ENCODE measurements at regions not wholly inside any gene's neighbourhood (a gene's known extent, or its start where the extent isn't known, plus 50 kb on each side); places are given as distances from the start of the nearest gene placed in this dataset.
"Not testable (repeated sequence)": the region's sequence is repeated elsewhere in the genome, so short reads cannot be mapped to it uniquely, and the experiment has no call there.

DNA sequence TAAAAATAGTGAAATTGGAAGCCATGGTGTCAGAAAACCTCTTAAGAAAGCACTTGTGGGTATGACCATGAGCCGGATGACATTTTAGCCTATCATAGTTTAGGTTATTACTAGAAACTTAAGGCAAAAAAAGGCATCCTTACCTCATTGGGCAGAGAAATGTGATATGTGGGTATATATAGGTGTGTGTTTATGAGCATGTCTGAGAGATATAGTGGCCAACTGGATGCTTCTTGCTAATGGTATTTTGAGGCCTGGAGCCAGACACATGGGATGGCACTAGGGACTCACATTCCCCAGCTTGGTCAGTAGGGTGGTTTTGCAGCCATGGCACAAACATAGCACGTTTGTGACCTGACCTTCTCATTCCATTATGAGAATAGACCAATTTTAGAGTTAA is 295.6 kb upstream of the MEF2C start:
- no peak for DNase-seq

DNA sequence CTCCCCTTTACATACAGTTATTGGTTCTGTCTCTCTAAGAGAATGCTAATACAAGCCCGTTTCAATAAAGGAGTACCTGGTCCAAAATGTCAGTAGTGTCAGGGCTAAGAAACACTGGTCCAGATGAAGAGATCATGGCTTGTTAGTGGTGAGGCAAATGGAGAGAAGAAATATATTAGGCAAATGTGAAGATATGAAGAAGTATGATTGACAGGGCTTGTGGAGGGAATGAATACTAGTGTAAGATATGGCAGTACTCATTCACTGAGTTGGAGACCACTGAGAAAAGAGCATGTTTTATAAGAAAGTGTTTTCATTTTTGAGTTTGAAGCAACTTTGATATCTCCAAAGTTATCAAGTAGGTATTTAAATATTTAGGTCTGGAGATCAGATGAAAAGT is 290.5 kb upstream of the MEF2C start:
- DNase-seq = no peak

DNA sequence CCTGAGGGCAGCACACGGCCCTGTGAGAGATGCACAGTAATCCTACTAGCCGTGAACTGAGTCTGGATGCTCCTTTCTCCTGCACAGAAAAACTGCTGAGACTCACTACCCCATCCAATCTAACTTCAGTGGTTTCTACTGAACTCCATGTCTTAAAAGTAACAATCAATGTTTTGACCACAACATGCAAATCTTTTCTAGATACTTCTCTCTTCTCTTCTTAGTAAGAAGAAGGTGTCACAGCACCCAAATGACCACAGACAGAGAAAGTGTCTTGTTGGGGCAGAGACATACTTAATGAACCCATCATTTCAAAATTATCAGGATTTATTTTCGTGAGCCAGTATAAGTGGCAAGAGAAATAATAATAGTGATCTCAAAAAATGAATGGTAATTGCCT is 285.8 kb upstream of the MEF2C start:
- no peak for DNase-seq

DNA sequence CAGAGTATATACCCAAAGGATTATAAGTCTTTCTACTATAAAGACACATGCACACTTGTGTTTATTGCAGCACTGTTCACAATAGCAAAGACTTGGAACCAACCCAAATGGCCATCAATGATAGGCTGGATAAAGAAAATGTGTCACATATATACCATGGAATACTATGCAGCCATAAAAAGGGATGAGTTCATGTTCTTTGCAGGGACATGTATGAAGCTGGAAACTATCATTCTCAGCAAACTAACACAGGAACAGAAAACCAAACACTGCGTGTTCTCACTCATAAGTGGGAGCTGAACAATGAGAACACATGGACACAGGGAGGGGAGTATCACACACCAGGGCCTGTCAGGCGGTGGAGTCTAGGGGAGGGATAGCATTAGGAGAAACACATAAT is 281.7 kb upstream of the MEF2C start:
- DNase-seq = not testable (repeated sequence)

DNA sequence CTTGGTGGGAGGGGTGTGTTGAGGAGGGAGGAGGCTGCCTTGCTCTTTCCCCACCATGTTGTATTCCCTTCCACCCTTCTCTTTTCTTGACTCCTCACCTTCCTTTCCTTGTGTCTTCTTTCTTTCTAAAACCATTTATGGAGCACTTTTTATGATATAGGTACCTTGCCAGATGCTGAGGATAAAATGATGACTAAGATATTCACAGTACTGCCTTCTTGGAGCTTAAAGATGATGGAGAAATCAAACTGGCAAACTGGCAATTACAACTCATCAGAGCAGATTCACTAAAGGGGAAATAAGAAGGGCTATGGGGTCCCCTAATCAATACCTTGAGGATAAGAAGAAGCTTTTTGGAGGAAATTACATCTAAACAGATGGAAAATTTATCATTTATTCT is 273.2 kb upstream of the MEF2C start:
- DNase-seq = no peak

DNA sequence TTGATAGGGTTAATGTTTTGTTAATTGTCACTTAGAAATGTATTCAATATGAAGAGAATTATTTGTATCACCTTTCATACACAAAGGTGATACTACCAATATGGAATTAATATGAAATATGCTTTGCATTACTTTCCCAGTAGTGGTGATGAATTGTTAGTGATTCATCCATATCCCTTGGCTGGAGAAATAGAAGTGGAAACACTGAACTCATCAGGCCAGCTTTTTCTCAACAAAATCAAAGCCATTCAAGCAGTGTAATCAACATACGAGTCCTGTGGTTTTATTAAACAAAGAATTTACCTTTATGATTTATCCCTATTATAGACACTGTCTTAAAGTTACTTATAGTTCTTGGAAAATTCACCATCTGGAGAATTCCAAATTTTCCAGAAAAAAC is 264.0 kb upstream of the MEF2C start:
- no peak for DNase-seq

DNA sequence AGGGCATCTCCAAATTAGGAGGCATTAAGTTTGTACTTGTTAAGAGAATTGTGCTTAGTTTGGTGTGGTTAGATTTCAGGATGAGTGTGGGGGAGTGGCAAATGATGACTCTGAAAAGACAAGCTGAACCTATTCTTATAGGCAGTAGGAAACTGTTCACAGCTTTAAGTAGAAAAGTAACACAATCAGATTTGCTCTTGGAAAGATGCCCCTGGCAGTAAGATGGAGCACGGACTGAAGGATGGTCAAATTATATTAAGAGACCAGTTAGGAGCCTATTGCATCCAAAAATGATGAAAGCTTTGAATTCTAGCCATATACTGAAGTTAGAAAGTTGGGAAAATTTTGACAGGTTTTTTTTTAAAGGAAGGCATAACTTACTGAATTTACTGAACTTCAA is 254.2 kb upstream of the MEF2C start:
- no peak for DNase-seq

DNA sequence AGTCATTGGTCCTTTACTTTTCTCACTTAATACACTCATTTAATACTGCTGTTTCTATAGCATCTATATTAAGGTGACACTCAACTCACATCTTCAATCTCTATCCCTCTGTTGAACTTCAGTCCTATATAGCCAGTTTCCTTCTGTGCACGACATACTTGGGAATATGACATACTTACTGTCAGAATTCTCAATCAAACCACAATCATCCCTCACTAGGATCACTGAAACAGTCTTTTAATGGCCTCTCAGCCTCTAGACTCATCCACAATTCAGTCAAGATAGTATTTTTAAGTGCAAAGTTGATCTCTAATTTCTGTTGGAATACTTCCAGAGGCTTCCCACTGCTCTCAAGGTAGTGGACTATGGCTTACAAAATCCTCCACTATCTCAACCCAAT is 251.0 kb upstream of the MEF2C start:
- no peak for DNase-seq

DNA sequence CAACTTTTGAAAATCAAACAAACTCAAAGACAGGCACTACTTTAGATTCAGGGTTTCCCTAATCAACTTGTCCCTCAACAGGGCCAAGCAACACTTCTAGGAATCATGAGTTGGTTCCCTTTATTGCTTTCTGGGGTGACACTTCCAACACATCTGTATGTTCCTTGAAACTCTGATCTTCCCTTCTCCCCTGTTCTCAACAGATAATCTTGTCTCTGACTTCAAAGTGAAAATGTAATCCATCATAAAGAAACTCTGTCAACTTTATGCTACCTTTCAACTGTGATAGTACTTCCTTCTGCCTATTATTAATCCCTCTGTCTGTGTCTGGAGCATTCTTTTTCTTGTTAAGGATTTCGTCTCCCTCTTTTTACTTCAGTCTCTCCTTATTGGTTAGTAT is 250.1 kb upstream of the MEF2C start:
- DNase-seq = no peak

DNA sequence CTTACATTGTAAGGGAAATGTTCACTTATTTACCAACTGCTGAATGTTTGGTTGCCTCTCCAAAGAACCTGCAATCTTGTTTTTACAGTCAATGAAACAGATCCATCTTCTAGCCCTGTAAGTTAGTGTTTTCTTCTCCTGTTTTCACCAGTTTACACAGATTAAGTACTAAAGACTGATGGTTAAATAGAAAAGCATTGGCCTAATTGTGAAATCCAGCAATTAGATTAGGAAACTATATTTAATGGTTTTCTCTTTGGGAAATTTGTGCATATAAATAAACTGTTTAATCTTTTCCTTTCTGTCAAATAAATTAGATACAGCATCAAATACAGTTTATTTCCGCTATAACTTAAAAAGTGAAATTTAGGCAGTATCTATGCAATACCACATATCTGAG is 247.9 kb upstream of the MEF2C start:
- DNase-seq = no peak

DNA sequence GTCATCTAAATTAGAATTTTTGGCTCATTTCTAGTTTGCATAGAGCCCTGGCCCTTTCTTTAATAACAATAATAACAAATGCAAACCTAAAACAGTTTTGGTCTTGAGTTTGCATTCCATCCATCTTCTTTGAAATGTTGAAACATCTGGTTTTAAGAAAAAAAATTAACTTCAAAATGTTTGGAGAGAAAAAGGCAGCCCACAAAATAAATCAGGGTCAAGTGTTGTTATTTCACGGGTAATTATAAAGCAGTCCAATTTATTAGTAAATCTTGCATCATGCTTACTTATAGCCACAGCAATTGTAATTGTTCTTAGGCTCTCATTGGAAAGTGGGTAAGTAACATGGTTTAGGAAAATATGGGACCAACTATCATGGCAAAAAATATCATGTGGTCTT is 247.0 kb upstream of the MEF2C start:
- no peak for DNase-seq

DNA sequence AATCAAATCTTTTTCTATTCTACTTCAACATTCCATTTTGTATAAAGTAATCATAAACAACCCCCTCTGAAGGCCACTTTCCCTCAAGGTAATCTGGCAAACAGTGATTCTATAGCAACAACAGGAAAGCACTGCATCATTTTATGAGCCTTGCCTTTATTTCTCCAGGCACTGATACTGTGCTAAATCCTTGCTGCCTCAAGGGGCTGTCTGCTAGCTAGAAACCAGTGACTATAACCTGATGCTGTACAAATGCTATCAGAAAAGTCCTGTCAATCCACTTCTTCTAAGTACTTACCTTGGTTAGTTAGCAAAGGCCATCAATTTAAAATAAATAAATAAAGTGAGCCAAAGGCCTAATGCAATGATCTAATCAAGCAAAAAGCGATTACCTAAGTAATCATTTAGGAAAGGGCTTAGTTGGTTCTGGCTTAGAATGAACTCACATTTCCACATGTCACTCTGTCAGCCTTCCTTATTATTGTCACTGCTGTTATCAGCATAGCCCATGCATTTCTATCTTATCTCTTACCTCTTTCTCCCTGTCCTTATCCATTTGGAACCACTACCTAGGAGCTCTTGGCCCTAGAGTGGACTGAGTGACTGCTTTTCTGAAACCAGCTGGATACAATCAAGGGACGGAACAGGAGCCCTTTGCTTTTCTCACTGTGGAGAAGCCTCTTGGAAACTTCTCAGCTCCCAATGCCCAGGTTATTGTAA is 246.1 kb upstream of the MEF2C start:
- no peak for DNase-seq

DNA sequence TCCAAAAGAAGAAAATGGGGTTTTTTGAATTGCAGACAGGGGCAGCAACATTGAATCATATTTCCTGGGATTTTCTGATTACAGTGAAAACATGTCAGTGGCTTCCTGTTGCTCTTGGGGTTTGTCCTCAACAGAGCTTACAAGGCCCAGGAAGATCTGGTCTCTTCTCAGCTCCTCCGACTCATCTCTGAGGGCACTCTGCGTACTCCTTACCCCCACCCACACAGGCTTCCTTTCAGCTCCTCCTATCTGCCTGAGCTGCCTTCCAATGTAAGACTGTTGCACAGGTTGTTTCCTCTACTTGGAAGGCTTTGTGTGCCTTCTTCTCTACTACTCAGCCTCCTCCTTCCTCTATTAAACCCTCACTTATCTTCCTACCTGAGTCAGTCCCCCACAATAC is 245.1 kb upstream of the MEF2C start:
- no peak for DNase-seq

DNA sequence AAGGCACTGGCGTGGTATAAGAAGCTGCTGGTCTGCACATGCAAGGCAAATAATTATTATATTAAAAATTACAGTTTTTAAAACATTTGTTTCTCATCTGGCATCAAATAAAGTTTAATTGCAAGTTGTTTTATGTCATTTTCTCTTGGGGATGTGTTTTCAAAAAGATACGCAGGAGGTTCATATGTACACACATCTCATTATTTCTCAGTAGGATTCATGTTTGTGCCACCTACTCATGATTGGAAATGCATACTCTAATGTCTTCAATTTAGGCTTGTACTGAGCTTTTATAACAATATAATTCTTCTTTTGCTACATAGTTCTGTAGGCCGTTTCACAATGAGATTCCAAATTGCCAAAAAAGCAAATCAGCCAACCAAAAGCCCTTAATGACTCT is 244.2 kb upstream of the MEF2C start:
- no peak for DNase-seq

DNA sequence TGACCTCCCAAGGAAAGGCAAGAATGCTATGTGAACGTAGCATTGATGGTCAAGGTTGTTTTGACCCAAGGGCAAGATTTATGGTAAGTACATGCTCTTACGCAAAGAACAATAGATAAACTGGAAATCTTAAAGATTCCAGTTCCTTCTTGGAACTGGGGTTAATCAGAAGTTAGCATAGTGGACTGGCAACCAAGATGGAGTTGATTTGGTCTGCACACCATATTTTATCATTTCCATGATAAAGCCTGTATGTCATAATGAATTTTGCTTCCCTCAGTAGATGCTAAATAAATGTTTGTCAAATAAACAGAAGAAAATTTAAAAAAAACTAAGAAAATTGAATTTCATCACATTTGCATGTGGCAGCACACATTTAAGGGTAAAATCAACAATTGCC is 242.4 kb upstream of the MEF2C start:
- no peak for DNase-seq

DNA sequence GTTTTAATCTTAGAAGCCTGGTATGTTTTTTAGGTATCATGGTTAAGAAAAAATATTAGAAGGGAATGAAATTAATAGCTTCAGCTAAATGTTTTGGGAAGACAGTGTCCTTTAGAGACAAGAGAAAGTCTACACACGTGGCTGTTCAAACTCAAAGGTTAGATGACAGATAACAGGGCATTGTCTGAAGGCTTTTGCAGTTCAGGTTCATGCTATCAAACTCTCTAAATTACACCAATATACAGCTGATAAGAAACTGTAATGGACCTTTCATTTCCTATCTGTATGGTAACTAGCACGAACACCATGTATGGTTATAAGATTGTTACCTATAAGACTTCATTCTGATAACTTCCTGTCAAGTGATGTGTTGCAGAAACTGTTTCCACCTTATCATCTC is 240.6 kb upstream of the MEF2C start:
- no peak for DNase-seq

DNA sequence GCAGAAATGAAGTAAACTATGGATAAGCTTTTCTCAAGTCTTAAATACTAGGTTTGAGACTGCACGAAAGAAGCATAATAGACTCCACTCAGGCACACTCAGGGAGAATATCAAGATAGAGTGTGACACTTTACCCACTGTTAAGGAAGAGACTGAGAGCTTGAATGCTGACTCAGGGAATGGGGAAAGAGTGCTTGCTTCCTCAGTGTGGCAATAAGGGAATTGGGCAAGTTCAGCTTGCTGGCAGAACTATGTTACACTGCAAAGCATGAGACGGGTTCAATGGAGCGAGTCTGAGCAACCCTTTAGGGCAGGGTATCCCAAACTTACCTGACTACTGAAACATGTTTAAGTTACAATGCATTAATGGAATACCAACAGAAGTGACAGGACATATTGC is 237.7 kb upstream of the MEF2C start:
- DNase-seq = no peak

DNA sequence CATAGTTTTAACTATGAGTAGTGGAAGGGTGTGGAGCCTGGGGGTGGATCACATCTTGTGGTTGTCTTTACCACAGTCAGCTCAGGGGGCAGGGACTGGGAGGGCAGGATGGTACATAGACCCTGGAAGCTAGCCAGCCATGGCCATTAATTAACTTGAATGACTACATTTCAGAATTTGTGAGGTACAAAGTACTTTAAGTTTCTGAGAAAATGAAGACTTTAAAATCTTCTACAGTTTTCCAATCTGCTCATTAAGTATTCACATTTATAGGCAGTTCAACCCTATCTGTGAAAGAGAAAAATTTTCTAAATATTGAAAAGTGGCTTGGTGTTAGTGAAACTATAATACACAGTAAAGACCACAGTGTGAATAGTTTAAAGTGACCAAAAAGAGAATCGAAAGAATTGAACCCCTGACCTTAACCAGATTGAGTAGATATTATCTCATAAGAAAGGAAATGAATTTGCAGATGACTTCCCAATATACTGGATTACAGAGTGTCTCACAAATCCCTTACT is 234.2 kb upstream of the MEF2C start:
- no peak for DNase-seq

DNA sequence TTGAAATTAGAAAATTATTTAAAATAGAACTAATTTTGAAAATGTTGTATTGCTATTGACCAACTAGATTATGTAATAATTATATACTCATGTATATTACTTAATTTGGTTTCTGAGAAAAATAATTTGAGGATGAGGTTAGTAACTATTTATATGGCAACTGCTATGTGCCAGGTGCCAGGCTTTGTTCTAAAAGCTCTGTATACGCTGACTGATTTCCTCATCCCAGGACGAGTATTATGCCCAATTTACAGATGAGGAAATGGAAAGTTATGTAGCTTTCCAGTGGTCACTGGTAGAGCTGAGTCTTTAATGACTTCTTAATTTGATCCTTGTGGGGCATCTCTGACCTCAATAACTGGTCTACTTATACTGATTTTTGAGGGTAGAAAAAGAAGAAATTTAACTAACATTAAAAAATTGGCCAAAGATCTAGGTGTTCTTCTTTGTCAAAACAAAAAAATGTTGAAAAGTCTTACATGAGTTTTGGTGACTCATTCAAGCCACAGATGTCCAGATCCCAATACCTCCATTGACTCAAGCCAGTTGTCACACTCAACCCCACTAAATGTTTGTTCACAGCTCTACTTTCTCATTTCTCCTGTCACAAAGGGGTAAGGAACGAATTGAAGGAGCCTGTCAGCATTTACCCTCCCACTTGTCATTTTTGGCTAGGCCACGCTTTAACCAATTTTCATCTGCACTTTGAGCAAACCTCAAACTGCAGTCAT is 228.1 kb upstream of the MEF2C start:
- no peak for DNase-seq

DNA sequence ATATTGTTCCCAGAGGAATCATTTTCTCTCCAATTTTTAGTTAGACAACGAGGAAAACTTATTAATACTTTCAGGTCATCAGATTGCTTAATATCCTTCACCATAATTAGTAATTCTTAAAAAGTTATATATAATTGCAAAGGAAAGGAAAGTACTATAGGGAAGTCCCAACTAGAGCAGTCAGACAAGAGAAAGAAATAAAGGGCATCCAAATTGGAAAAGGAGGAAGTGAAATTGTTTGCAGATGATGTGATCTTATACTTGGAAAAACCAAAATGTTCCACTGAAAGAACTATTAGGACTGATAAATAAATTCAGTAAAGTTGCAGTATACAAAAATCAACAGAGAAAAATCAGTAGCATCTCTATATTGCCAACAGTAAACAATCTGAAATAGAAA is 223.5 kb upstream of the MEF2C start:
- DNase-seq = no peak

DNA sequence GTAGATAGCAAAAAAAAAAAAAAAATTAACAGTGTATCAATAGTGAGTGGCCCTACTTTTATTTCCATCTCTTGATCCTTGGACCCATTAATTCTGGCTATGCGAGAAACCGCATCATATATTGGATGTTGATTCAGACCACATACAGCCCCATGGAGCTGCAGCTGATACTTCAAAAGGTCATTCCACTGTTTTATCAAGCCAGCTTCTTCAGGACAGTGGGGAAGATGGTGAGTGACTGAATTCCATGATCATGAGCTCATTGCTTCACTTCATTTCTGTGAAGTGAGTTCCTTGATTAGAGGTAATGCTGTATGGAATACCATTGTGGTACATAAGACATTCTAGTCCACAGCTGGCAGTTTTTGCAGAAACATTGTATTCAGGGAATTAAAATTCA is 222.9 kb upstream of the MEF2C start:
- no peak for DNase-seq

DNA sequence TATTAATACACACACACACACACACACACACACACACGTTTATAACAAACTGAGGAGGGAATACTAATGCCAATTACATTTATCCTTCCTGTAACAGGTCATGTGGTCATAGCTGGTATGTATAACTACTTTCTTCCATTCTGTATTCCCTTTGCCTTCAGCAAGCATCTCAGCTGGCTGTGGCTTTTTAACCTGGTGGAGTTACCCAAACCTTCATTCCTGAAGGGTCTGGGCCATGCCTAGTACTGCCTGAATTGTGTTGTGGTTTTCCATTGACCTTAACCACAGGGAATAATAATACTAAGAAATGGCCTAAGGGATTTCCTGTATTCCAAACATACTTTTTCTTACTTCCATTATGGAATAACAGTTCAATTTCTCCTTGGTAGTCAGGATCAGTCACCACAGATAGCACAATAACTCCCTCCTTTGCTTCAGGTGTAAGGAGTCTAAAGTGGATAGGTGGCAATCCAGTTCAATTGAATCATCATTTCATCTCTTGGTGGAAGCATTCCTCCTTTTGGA is 222.2 kb upstream of the MEF2C start:
- DNase-seq = no peak

DNA sequence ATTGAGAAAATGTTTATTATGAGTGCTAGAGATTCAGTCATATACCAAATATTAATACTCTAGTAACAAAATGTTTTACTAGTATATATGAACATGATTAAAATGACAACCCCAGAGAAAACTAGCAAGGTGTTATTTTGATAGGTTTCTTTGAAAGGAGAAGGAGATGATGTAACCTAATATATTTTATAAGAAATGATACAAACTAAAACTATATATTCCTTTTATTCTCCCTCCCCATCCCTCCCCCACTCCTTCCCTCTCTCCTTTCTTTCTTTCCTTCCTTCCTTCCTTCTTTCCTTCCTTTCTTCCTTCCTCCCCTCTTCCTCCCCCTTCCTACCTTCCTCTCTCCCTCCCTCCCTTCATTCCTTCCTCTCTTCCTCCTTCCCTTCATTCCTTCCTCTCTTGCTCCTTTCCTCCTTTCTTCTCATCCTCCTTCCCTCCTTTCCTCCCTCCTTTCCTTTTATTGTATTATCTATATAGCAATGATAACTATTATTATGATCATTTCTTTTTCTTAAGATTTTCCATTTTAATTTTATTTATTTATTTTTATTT is 215.3 kb upstream of the MEF2C start:
- DNase-seq = no peak

DNA sequence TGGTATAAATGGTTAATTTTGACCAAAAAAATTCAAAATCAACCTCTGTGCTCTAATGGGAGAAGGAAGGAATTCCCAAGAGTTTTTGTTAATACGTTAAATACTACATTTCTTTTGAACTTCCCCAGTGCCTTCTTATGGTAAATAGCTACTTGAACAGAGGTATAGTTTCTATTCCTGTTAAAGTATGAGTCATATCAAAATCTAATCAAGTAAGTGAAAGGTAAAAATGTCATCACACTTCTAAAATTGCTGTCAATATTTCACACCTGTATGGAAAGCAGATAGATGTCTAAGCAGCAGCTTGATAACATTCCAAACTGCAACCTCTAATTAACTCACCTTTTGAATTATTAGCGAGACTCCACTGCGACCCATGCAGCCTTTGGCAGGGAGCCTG is 214.1 kb upstream of the MEF2C start:
- no peak for DNase-seq
